ENCODE measurements at regions not wholly inside any gene's neighbourhood (a gene's known extent, or its start where the extent isn't known, plus 50 kb on each side); places are given as distances from the start of the nearest gene placed in this dataset.

DNA sequence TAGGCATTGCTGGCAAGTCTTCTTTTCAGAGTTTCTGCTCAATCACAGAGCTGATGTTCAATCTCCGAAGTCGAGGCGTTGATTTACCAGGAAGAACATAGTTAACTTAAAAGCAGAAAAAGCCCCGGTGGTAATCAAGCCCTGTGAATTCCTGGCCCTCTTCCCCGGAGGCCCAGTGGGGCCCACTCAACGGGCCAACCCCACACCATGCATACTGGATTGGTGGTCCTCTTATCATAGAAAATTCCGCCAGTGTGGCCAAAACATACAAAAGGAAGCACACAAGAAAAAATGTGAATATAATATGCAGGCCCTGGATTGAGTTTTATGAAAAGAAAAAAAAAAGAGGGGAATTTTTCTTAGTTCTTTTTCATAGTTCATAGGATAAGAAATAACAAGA, 873.0 kb upstream of the NR2F2 start:
- in situ Hi-C loops (cut with HindIII; ENCODE audit: low pct_unique_long_range_greater_than_20kb, low sequenced_read_pairs) = no loop called here
- DNase-seq (ENCODE audit: low read depth in 1 of 2, low spot score in 1 of 2) = no peak
- no peak for TF ChIP-seq JUND (IDR thresholded peaks at IDR 0.05; ENCODE audit: low read depth)

- in situ Hi-C loops (cut with HindIII; ENCODE audit: low pct_unique_long_range_greater_than_20kb, low sequenced_read_pairs) = no loop called here
- no peak for DNase-seq (ENCODE audit: low read depth in 1 of 2, low spot score in 1 of 2)
- TF ChIP-seq JUND (IDR thresholded peaks at IDR 0.05; ENCODE audit: low read depth) = no peak
Measured at GRCh38 chr15:95458721-95459120, 871.8 kb upstream of the NR2F2 start.

DNA sequence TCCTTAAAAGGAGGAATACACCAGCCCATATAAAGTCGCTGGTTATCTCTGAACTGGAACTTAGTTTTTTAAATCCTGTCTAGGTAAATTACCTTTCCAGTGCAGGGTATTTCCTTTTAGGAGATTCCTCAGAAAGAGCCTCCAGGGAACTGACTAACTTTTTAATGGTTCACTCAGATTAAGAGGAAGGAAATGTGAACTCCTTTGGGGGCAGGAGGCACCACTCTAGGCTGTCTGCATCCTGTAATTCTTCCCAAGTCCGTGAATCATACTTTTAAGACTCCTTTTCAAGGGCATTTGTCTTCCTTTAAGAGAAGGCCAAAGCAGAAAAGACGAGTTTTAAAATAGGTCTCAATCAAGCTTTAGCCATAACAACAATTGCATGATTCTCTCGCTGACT, 871.2 kb upstream of the NR2F2 start:
- DNase-seq (ENCODE audit: low read depth in 1 of 2, low spot score in 1 of 2) = no peak
- in situ Hi-C loops (cut with HindIII; ENCODE audit: low pct_unique_long_range_greater_than_20kb, low sequenced_read_pairs) = no loop called here
- no peak for TF ChIP-seq JUND (IDR thresholded peaks at IDR 0.05; ENCODE audit: low read depth)

DNA sequence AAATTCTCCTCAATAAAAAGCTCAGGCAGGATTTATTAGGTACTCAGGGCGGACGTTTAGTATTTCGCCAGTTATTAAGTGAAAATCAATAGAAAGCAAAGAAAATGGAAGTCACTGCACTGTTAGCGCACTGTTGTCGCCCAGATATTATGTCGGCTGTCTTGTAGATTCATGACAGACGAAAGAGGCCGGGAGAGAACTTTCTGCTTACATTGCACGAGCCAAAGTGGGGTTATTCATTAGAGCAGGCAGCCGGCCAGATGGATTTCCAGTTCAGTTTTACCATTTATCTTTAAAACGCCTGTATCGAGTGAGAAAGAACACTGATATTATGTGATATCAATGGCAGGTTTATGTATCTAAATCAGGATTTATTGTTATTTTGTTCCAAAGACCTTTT, 866.0 kb upstream of the NR2F2 start:
- no peak for TF ChIP-seq JUND (IDR thresholded peaks at IDR 0.05; ENCODE audit: low read depth)
- in situ Hi-C loops (cut with HindIII; ENCODE audit: low pct_unique_long_range_greater_than_20kb, low sequenced_read_pairs) = no loop called here
- no peak for DNase-seq (ENCODE audit: low read depth in 1 of 2, low spot score in 1 of 2)

- no peak for DNase-seq (ENCODE audit: low read depth in 1 of 2, low spot score in 1 of 2)
- in situ Hi-C loops (cut with HindIII; ENCODE audit: low pct_unique_long_range_greater_than_20kb, low sequenced_read_pairs) = no loop called here
- TF ChIP-seq JUND (IDR thresholded peaks at IDR 0.05; ENCODE audit: low read depth) = no peak
Measured at GRCh38 chr15:95468820-95469219, 861.7 kb upstream of the NR2F2 start.

DNA sequence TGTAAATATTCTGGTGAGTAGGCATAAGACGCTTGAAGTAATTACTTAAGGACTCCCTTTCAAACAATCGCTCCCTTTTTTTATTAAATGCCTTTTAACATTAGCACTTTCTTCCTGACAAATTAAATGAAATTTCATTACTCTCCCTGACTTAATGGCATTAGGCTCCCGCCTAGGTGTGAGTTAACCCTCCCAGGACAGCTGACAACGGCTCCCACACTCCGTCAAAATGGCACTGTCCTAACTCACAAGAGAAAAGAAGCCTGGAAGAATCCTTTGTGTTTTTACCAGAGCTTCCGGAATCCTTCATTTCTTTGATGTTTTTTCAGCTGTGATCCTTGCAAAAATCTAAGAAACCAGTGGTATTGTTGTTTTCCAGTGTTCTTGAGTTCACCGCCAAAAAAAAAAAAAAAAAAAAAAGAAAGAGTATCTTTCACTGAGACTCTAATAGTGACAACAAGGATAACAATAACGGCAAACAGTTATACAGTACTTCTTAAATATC, 861.0 kb upstream of the NR2F2 start:
- in situ Hi-C loops (cut with HindIII; ENCODE audit: low pct_unique_long_range_greater_than_20kb, low sequenced_read_pairs) = no loop called here
- no peak for DNase-seq (ENCODE audit: low read depth in 1 of 2, low spot score in 1 of 2)

DNA sequence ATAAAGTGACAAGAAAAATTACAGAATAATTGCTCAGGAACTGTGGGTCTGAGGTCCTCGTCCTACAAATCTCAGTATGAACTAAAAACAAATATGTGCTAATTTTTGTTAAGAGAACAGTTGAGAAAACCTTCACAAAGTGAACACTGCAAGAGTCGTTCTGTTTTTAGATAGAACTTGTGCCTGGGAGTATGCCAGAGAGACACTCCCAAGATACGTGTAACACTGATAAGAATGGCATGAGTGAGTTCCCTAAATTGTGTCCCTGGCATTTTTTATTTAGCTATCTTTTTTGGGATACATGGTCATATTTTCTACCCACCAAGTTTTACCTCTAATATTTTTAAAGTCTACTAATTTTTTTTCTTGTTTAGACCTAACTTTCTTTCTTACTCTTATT, 860.0 kb upstream of the NR2F2 start:
- TF ChIP-seq JUND (IDR thresholded peaks at IDR 0.05; ENCODE audit: low read depth) = no peak
- in situ Hi-C loops (cut with HindIII; ENCODE audit: low pct_unique_long_range_greater_than_20kb, low sequenced_read_pairs) = no loop called here
- no peak for DNase-seq (ENCODE audit: low read depth in 1 of 2, low spot score in 1 of 2)

More for the DNA sequence above, 861.0 kb upstream of the NR2F2 start:
- TF ChIP-seq JUND (IDR thresholded peaks at IDR 0.05; ENCODE audit: low read depth) = no peak

- in situ Hi-C loops (cut with HindIII; ENCODE audit: low pct_unique_long_range_greater_than_20kb, low sequenced_read_pairs) = no loop called here
- no peak for DNase-seq (ENCODE audit: low read depth in 1 of 2, low spot score in 1 of 2)
- no peak for TF ChIP-seq JUND (IDR thresholded peaks at IDR 0.05; ENCODE audit: low read depth)
Measured at GRCh38 chr15:95470997-95471689, 859.4 kb upstream of the NR2F2 start.

GRCh38 chr15:95471690-95472086, 858.8 kb upstream of the NR2F2 start:
- in situ Hi-C loops (cut with HindIII; ENCODE audit: low pct_unique_long_range_greater_than_20kb, low sequenced_read_pairs) = no loop called here
- no peak for TF ChIP-seq JUND (IDR thresholded peaks at IDR 0.05; ENCODE audit: low read depth)
- DNase-seq (ENCODE audit: low read depth in 1 of 2, low spot score in 1 of 2) = no peak

DNA sequence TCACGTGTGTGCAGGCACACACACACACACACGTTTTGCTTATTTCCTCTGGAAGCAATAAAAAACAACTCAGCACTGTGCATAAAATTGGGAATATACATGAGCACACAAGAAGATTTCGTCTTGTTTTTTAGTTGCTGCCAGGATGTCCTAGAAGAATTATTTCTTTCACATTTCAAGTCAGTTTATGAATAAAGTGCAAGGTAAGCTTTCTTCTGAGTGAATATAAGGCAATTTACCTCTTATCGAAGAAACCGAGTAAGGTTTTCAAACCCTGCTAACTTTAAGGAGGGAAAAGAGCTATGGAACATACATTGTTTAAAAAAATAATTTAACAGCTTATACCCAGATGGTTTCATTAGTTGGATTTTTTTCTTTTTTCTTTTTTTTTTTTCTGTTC, 855.4 kb upstream of the NR2F2 start:
- TF ChIP-seq JUND (IDR thresholded peaks at IDR 0.05; ENCODE audit: low read depth) = no peak
- no peak for DNase-seq (ENCODE audit: low read depth in 1 of 2, low spot score in 1 of 2)
- in situ Hi-C loops (cut with HindIII; ENCODE audit: low pct_unique_long_range_greater_than_20kb, low sequenced_read_pairs) = no loop called here

DNA sequence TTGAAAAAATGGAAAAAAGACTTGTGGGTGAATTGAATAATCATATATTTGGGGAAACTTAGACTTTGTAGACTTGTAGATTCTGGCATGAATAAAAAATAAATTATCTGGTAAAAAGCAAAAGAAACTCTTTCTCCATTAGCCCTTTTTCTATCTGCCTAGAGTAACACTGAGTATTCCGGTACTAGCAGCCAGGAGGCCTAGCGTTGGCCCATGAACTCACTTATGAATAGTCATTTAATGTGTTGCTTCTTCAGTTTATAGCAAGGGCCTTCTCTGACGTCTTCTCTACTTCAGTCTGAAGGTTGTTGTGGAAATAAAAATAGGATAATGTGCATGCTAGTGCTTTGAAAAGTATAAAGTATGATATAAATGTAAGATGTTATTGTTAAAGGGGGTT, 851.2 kb upstream of the NR2F2 start:
- no peak for TF ChIP-seq JUND (IDR thresholded peaks at IDR 0.05; ENCODE audit: low read depth)
- no peak for DNase-seq (ENCODE audit: low read depth in 1 of 2, low spot score in 1 of 2)
- in situ Hi-C loops (cut with HindIII; ENCODE audit: low pct_unique_long_range_greater_than_20kb, low sequenced_read_pairs) = no loop called here

- DNase-seq (ENCODE audit: low read depth in 1 of 2, low spot score in 1 of 2) = no peak
- in situ Hi-C loops (cut with HindIII; ENCODE audit: low pct_unique_long_range_greater_than_20kb, low sequenced_read_pairs) = no loop called here
- TF ChIP-seq JUND (IDR thresholded peaks at IDR 0.05; ENCODE audit: low read depth) = no peak
Measured at GRCh38 chr15:95485367-95485766, 845.1 kb upstream of the NR2F2 start.

GRCh38 chr15:95486224-95486623, 844.3 kb upstream of the NR2F2 start:
- TF ChIP-seq JUND (IDR thresholded peaks at IDR 0.05; ENCODE audit: low read depth) = no peak
- in situ Hi-C loops (cut with HindIII; ENCODE audit: low pct_unique_long_range_greater_than_20kb, low sequenced_read_pairs) = no loop called here
- no peak for DNase-seq (ENCODE audit: low read depth in 1 of 2, low spot score in 1 of 2)

GRCh38 chr15:95489103-95489502, 841.4 kb upstream of the NR2F2 start:
- in situ Hi-C loops (cut with HindIII; ENCODE audit: low pct_unique_long_range_greater_than_20kb, low sequenced_read_pairs) = no loop called here

More at GRCh38 chr15:95489103-95489502, 841.4 kb upstream of the NR2F2 start:
- no peak for TF ChIP-seq JUND (IDR thresholded peaks at IDR 0.05; ENCODE audit: low read depth)
- no peak for DNase-seq (ENCODE audit: low read depth in 1 of 2, low spot score in 1 of 2)

Data from T47D (cell line).